HEK293 (cell line): ENCODE measurements at regions not wholly inside any gene's neighbourhood (a gene's known extent, or its start where the extent isn't known, plus 50 kb on each side); places are given as distances from the start of the nearest gene placed in this dataset.

Experiments used
- CTCF ChIA-PET: fragments of 350-600 bp; formaldehyde crosslinking; extraction: SDS; loops from one replicate; lab custom pipeline; 2021; ENCODE audit warnings: antibody characterized with exemption; lab: Yijun Ruan, JAX
- POLR2A ChIA-PET: fragments of 300-600 bp; formaldehyde crosslinking; extraction: SDS; loops from one replicate; lab custom pipeline; 2020; ENCODE audit warnings: antibody characterized with exemption, inconsistent platforms; lab: Yijun Ruan, JAX
- H3K27ac ChIP-seq: fragments of 200-500 bp; sonication (Bioruptor generic); 2 replicates; pipeline ENCODE4 v1.5.1; 2014; ENCODE audit warnings: low read depth, low read length, control low read depth, inconsistent platforms; ENCODE audit errors: extremely low read depth
- H3K36me3 ChIP-seq, 2 experiments: fragments of 200-500 bp in 1 of 2; sonication (Bioruptor generic) in 1 of 2; 1 replicate in 1 of 2; 2 replicates in 1 of 2; pipeline ENCODE4 v1.5.1; 2014 to 2017; ENCODE audit warnings: inconsistent platforms in 2 of 2, low read length in 2 of 2; ENCODE audit not compliant: control insufficient read depth in 2 of 2, insufficient read depth in 1 of 2
- H3K4me1 ChIP-seq: fragments of 200-500 bp; sonication (Bioruptor generic); 2 replicates; pipeline ENCODE4 v1.5.1; 2014; ENCODE audit warnings: mild to moderate bottlenecking, low read length, inconsistent platforms; ENCODE audit not compliant: control insufficient read depth, insufficient read depth
- H3K4me3 ChIP-seq: 2 replicates; pipeline ENCODE4 v1.5.1; 2011; ENCODE audit warnings: low read depth, mild to moderate bottlenecking, control low read depth, low read length, moderate library complexity
- H3K9me3 ChIP-seq: fragments of 200-500 bp; sonication (Bioruptor generic); 2 replicates; pipeline ENCODE4 v1.5.1; 2014; ENCODE audit warnings: low read depth, low read length, inconsistent platforms; ENCODE audit not compliant: control insufficient read depth, insufficient read depth
- AEBP2 ChIP-seq: fragments of 450-650 bp; formaldehyde crosslinking; IDR thresholded peaks from 2 replicates; pipeline ENCODE4 v1.5.1; 2016; ENCODE audit warnings: missing biosample characterization, missing genetic modification characterization, borderline replicate concordance
- CTCF ChIP-seq: fragments of 450-650 bp; formaldehyde crosslinking; IDR thresholded peaks from 2 replicates; pipeline ENCODE4 v1.5.1; 2016; ENCODE audit warnings: missing biosample characterization, missing genetic modification characterization
- KLF16 ChIP-seq: fragments of 450-650 bp; formaldehyde crosslinking; IDR thresholded peaks from 2 replicates; pipeline ENCODE4 v1.5.1; 2017; ENCODE audit warnings: missing biosample characterization, missing genetic modification characterization
- KLF8 ChIP-seq: fragments of 450-650 bp; formaldehyde crosslinking; IDR thresholded peaks from 2 replicates; pipeline ENCODE4 v1.5.1; 2016; ENCODE audit warnings: missing biosample characterization, missing genetic modification characterization
- MZF1 ChIP-seq: fragments of 450-650 bp; formaldehyde crosslinking; IDR thresholded peaks from 2 replicates; pipeline ENCODE4 v1.5.1; 2017; ENCODE audit warnings: missing biosample characterization, missing genetic modification characterization, borderline replicate concordance
- PRDM6 ChIP-seq: fragments of 450-650 bp; formaldehyde crosslinking; IDR thresholded peaks from 2 replicates; pipeline ENCODE4 v1.5.1; 2017; ENCODE audit warnings: missing biosample characterization, missing genetic modification characterization
- TCF7L2 ChIP-seq: IDR thresholded peaks from 2 replicates; pipeline ENCODE4 v1.6.1; 2011; ENCODE audit warnings: low read depth, mild to moderate bottlenecking, inconsistent platforms, low read length, moderate library complexity, borderline replicate concordance
- ZBTB7A ChIP-seq: fragments of 450-650 bp; formaldehyde crosslinking; IDR thresholded peaks from 2 replicates; pipeline ENCODE4 v1.5.1; 2016; ENCODE audit warnings: low read depth, missing biosample characterization, missing genetic modification characterization
- ZNF138 ChIP-seq: fragments of 450-650 bp; formaldehyde crosslinking; IDR thresholded peaks from 2 replicates; pipeline ENCODE4 v1.5.1; 2016; ENCODE audit warnings: missing biosample characterization, missing genetic modification characterization, borderline replicate concordance
- ZNF169 ChIP-seq: fragments of 450-650 bp; formaldehyde crosslinking; IDR thresholded peaks from 2 replicates; pipeline ENCODE4 v1.5.1; 2016; ENCODE audit warnings: missing biosample characterization, missing genetic modification characterization
- ZNF214 ChIP-seq: fragments of 450-650 bp; formaldehyde crosslinking; IDR thresholded peaks from 2 replicates; pipeline ENCODE4 v1.5.1; 2017; ENCODE audit warnings: missing biosample characterization, mild to moderate bottlenecking, missing genetic modification characterization, borderline replicate concordance
- ZNF23 ChIP-seq: fragments of 450-650 bp; formaldehyde crosslinking; IDR thresholded peaks from 2 replicates; pipeline ENCODE4 v1.5.1; 2016; ENCODE audit warnings: missing biosample characterization, missing genetic modification characterization, borderline replicate concordance
- ZNF521 ChIP-seq: fragments of 450-650 bp; formaldehyde crosslinking; IDR thresholded peaks from 2 replicates; pipeline ENCODE4 v1.5.1; 2017; ENCODE audit warnings: missing biosample characterization, mild to moderate bottlenecking, missing genetic modification characterization
- ZNF560 ChIP-seq: fragments of 450-650 bp; formaldehyde crosslinking; IDR thresholded peaks from 2 replicates; pipeline ENCODE4 v1.5.1; 2017; ENCODE audit warnings: missing biosample characterization, missing genetic modification characterization, borderline replicate concordance
- ZNF621 ChIP-seq: fragments of 450-650 bp; formaldehyde crosslinking; IDR thresholded peaks from 2 replicates; pipeline ENCODE4 v1.5.1; 2017; ENCODE audit warnings: missing biosample characterization, missing genetic modification characterization
- ZNF623 ChIP-seq: fragments of 450-650 bp; formaldehyde crosslinking; IDR thresholded peaks from 2 replicates; pipeline ENCODE4 v1.5.1; 2016; ENCODE audit warnings: missing biosample characterization, missing genetic modification characterization
- ZNF660 ChIP-seq: fragments of 450-650 bp; IDR thresholded peaks from 2 replicates; pipeline ENCODE4 v1.5.1; 2018; ENCODE audit warnings: missing biosample characterization, mild to moderate bottlenecking, missing genetic modification characterization
- ZNF701 ChIP-seq: fragments of 450-650 bp; formaldehyde crosslinking; IDR thresholded peaks from 2 replicates; pipeline ENCODE4 v1.5.1; 2016; ENCODE audit warnings: missing biosample characterization, missing genetic modification characterization
- ZSCAN16 ChIP-seq: fragments of 450-650 bp; formaldehyde crosslinking; IDR thresholded peaks from 2 replicates; pipeline ENCODE4 v1.5.1; 2016; ENCODE audit warnings: missing biosample characterization, missing genetic modification characterization
- TF ChIP-seq, protein P1 (sequence below): fragments of 450-650 bp; formaldehyde crosslinking; IDR thresholded peaks from 2 replicates; pipeline ENCODE4 v1.5.1; 2017; ENCODE audit warnings: missing biosample characterization, mild to moderate bottlenecking, missing genetic modification characterization, moderate library complexity
- TF ChIP-seq, protein P2 (sequence below): sonication (generic); formaldehyde crosslinking; IDR thresholded peaks from 2 replicates; pipeline ENCODE4 v1.8.1; 2022; ENCODE audit warnings: mild to moderate bottlenecking, moderate library complexity, missing genetic modification reagents

GRCh38 chr2:236676136-236676873 lies 106.7 kb downstream of the ACKR3 start:
- no peak for TF ChIP-seq PRDM6
- H3K4me3 ChIP-seq = no peak overlapping the region
- no peaks in the 10 kb centered on the region for H3K9me3 ChIP-seq
- no peak overlapping the region for H3K27ac ChIP-seq
- ChIA-PET CTCF (interaction anchor here (0.6 kb wide), 1 partner anchor 16 kb away, joined by 3 read pairs; no protein-coding TSS in a partner anchor), POLR2A (no interaction called here)
- H3K36me3 ChIP-seq = no peaks in the 10 kb centered on the region
- no peaks in the 10 kb centered on the region for H3K4me1 ChIP-seq

DNA sequence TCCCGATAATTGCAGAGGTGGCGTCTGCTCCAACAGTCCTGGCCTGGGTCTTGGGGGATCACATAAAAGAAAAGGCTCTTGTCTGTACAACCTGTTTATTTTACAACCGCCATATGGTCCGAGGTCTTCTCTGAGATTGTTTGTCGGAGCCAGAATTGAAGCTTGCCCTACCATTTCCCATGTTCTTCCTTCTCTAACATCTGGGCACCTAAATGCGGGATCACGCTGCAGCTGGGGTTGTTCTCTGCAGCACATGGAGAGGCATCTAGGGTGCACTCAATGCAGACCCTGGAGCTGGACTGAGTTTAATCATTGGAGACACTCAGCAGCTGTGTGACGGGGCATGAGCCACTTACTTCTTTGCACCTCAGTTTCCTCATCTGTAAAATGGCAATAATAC lies 107.7 kb downstream of the ACKR3 start:
- no peaks in the 10 kb centered on the region for H3K9me3 ChIP-seq
- no peak for TF ChIP-seq ZNF560 (tag by site-specific recombination)
- no peak for TF ChIP-seq KLF8 (tag by site-specific recombination)
- TF ChIP-seq PRDM6 = no peak
- TF ChIP-seq, protein P1, sequence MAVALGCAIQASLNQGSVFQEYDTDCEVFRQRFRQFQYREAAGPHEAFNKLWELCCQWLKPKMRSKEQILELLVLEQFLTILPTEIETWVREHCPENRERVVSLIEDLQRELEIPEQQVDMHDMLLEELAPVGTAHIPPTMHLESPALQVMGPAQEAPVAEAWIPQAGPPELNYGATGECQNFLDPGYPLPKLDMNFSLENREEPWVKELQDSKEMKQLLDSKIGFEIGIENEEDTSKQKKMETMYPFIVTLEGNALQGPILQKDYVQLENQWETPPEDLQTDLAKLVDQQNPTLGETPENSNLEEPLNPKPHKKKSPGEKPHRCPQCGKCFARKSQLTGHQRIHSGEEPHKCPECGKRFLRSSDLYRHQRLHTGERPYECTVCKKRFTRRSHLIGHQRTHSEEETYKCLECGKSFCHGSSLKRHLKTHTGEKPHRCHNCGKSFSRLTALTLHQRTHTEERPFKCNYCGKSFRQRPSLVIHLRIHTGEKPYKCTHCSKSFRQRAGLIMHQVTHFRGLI (tag by site-specific recombination) = no peak
- no peak for TF ChIP-seq ZBTB7A (tag by site-specific recombination)
- no peak for TF ChIP-seq ZNF623 (tag by site-specific recombination)
- no peak for TF ChIP-seq ZNF660
- no peak for TF ChIP-seq KLF16 (tag by site-specific recombination)
- TF ChIP-seq ZSCAN16 (tag by site-specific recombination) = no peak
- TF ChIP-seq ZNF214 (tag by site-specific recombination) = no peak
- no peak for TF ChIP-seq ZNF521 (tag by site-specific recombination)
- no peak for TF ChIP-seq ZNF23
- TF ChIP-seq ZNF701 (tag by site-specific recombination) = no peak
- no peak for TF ChIP-seq ZNF169 (tag by site-specific recombination)
- TF ChIP-seq TCF7L2 = no peak
- no peak for TF ChIP-seq MZF1 (tag by site-specific recombination)
- H3K4me3 ChIP-seq = no peak overlapping the region
- no peak overlapping the region for H3K27ac ChIP-seq
- H3K4me1 ChIP-seq = no peaks in the 10 kb centered on the region
- H3K36me3 ChIP-seq = no peaks in the 10 kb centered on the region
- ChIA-PET POLR2A (no interaction called here), CTCF (no interaction called here)

DNA sequence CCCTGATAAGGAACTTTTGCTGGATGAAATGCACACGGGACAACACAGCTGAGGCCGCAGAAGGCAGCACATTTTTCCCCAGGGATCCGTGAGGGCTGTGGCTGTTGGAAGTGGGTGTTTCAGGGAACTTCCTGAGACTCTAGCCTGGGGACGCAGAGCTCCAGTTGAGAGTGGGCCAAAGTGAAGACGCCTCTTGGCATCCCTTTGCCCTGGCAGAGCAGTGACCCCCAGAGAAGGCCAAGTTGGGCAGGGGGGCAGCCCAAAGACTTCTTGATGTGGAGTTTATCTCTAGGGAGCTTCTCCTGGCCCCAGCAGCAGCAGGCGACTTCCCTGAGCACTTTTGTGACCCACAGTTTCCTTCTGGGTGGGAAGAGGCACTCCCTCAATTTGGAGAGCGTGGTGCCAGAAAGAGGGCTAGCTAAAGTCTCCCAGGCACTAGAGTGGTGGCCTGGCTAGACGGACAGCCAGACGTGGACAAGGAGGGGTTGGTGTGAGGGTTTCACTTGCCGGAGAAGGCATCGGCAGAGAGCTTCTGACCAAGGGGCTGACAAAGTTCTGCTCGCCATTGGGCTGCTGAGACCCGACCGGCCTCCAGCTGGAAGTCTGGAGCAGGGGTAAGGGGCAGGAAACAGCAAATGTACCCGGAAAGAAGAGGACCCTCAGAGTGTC lies 108.8 kb downstream of the ACKR3 start:
- H3K4me3 ChIP-seq = no peak overlapping the region
- CTCF ChIA-PET = no interaction called here
- H3K4me1 ChIP-seq = no peaks in the 10 kb centered on the region
- H3K36me3 ChIP-seq = no peaks in the 10 kb centered on the region
- no peaks in the 10 kb centered on the region for H3K9me3 ChIP-seq
- POLR2A ChIA-PET = no interaction called here
- H3K27ac ChIP-seq = no peak overlapping the region
- TF ChIP-seq ZNF138 (tag by site-specific recombination) = no peak
- no peak for TF ChIP-seq AEBP2 (tag by site-specific recombination)
- TF ChIP-seq CTCF (tag by site-specific recombination) = no peak
- no peak for TF ChIP-seq ZNF621 (tag by site-specific recombination)
- TF ChIP-seq, protein P2, sequence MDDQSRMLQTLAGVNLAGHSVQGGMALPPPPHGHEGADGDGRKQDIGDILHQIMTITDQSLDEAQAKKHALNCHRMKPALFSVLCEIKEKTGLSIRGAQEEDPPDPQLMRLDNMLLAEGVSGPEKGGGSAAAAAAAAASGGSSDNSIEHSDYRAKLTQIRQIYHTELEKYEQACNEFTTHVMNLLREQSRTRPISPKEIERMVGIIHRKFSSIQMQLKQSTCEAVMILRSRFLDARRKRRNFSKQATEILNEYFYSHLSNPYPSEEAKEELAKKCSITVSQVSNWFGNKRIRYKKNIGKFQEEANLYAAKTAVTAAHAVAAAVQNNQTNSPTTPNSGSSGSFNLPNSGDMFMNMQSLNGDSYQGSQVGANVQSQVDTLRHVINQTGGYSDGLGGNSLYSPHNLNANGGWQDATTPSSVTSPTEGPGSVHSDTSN (CRISPR knock-in tag) = no peak
